GM19240 (cell line): ENCODE measurements at regions not wholly inside any gene's neighbourhood (a gene's known extent, or its start where the extent isn't known, plus 50 kb on each side); places are given as distances from the start of the nearest gene placed in this dataset.
"Not testable (repeated sequence)": the region's sequence is repeated elsewhere in the genome, so short reads cannot be mapped to it uniquely, and the experiment has no call there.

Source experiments
- DNase-seq: peaks from one replicate; pipeline ENCODE4 v3.0.0; 2011; ENCODE audit warnings: low spot score; ENCODE audit not compliant: insufficient read length

- not testable (repeated sequence) for DNase-seq
These were observed 90.1 kb upstream of the GRIN2A start for GRCh38 chr16:10272250-10272854.

- not testable (repeated sequence) for DNase-seq
These were observed 93.2 kb upstream of the GRIN2A start for GRCh38 chr16:10275214-10275996.

- no peak for DNase-seq
These were observed 95.4 kb upstream of the GRIN2A start for GRCh38 chr16:10277597-10277996.

- DNase-seq: no peak
These were observed 98.3 kb upstream of the GRIN2A start for GRCh38 chr16:10280262-10281170.

- no peak for DNase-seq
These were observed 100.1 kb upstream of the GRIN2A start for GRCh38 chr16:10282367-10282766.

GRCh38 chr16:10283246-10283645, 101.0 kb upstream of the GRIN2A start:
- DNase-seq: not testable (repeated sequence)

GRCh38 chr16:10290467-10291105, 95.3 kb upstream of the ATF7IP2 start:
- not testable (repeated sequence) for DNase-seq

GRCh38 chr16:10292197-10292596, 93.7 kb upstream of the ATF7IP2 start:
- not testable (repeated sequence) for DNase-seq

GRCh38 chr16:10292976-10293375, 92.9 kb upstream of the ATF7IP2 start:
- DNase-seq: not testable (repeated sequence)

GRCh38 chr16:10294153-10294552, 91.7 kb upstream of the ATF7IP2 start:
- DNase-seq: not testable (repeated sequence)

- no peak for DNase-seq
These were observed 88.9 kb upstream of the ATF7IP2 start for GRCh38 chr16:10296956-10297340.

- peak; percentile 69 for DNase-seq
These were observed 88.4 kb upstream of the ATF7IP2 start for GRCh38 chr16:10297341-10298006.

- DNase-seq: no peak
These were observed 85.0 kb upstream of the ATF7IP2 start for GRCh38 chr16:10300905-10301304.

GRCh38 chr16:10301547-10301946, 84.3 kb upstream of the ATF7IP2 start:
- not testable (repeated sequence) for DNase-seq

- DNase-seq: no peak
These were observed 79.9 kb upstream of the ATF7IP2 start for GRCh38 chr16:10305912-10306311.

- no peak for DNase-seq
These were observed 77.3 kb upstream of the ATF7IP2 start for GRCh38 chr16:10308305-10309193.

GRCh38 chr16:10309271-10309932, 76.5 kb upstream of the ATF7IP2 start:
- no peak for DNase-seq

- no peak for DNase-seq
These were observed 73.9 kb upstream of the ATF7IP2 start for GRCh38 chr16:10312008-10312407.
